ENCODE measurements at regions not wholly inside any gene's neighbourhood (a gene's known extent, or its start where the extent isn't known, plus 50 kb on each side); places are given as distances from the start of the nearest gene placed in this dataset.
"Not testable (repeated sequence)": the region's sequence is repeated elsewhere in the genome, so short reads cannot be mapped to it uniquely, and the experiment has no call there.

DNA sequence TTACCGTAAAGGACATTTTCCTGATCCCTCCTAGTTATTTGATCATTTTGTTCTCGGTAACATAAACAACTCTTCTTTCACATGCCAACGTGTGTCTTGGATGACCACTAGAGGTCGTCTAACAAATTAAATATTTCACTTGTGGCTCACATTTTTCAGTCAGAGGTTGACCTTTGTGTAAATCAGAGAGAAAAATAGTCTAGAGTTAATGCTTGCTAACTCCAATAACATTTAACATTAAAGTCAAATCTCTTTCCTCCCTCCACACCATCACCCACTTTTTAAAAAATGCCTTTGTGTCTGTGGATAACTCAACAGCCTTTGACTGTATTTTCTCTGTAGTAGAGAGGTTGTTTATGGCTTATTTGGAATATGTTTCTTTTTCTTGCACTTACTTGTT is 220.5 kb upstream of the B3GALT2 start:
- peak; percentile 64 for DNase-seq

DNA sequence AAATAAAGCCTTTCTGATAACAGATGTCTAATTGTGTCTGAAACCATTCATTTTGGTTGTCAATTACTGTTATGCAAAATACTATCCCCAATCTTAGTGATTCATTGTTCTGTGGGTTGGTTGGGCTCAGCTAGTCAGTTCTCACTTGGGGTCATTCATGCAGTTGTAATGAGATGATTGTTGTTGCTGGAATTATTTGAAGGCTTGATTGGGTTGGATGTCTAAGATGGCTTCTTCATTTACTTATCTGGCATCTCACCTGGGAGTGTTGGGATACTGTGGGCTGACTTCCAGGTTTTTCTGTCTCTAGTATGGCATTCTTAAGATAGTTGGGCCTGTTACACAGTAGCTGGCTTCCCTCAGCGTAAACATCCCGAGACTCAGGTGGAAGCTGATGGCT is 217.8 kb upstream of the B3GALT2 start:
- DNase-seq = no peak

DNA sequence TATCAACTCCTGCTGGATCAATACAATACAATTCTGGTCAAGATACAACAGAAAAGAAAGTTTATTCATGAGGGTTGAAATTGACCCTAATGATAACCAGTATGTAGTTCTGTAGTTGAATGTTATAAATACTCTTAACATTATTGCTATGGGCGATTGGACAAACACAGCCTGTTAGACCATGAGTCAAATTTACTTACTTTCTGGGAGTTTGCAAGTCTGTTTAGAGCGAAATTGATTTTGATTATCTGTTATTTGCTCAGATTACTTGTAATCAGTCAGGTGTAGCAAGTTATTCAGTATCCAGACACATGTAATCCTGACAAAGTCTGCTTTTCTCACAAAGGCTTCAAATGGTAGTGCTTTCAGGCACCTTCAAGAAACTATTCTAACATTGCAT is 216.6 kb upstream of the B3GALT2 start:
- DNase-seq = no peak

DNA sequence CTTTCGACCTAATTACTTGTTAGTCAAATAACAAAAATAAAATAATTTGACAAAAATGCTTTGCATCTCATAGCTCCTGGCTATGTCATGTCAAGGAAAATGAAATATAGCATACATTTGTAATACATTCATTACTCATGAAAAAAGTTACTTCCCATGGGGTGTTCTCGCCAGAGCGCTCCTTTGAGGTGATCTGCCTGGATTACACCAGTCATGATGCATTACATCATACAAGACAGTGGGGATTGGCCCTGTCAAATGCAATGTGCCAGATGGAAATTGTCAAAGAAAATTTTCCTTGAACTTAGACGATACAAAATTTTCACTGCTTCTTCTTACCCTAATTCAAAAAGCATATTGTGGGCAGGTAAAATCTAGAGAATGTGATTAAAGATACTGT is 215.6 kb upstream of the B3GALT2 start:
- no peak for DNase-seq

GRCh38 chr1:193394336-193394735 is 207.9 kb upstream of the B3GALT2 start:
- no peak for DNase-seq

DNA sequence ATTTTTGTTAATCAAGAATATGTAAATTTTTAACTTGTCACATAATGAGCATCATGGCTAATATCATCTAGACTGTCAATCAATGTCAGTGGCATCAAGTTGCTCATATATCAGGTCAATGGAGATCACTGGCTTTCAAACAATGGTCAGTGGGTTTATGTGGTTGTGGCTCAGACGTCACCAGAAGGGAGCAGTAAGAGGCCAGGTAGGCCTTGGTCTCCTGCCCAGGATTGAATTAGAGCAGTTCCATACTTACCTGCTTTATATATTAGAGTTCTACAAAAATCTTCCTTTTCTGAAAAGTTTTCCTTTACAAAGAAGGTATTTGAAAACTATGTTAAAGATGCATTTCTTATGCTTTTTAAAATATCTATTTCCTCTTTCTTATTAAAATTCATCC is 206.3 kb upstream of the B3GALT2 start:
- no peak for DNase-seq

GRCh38 chr1:193388683-193389082 is 202.3 kb upstream of the B3GALT2 start:
- DNase-seq = no peak

- DNase-seq = no peak
Observed at GRCh38 chr1:193388165-193388564, 201.8 kb upstream of the B3GALT2 start.

DNA sequence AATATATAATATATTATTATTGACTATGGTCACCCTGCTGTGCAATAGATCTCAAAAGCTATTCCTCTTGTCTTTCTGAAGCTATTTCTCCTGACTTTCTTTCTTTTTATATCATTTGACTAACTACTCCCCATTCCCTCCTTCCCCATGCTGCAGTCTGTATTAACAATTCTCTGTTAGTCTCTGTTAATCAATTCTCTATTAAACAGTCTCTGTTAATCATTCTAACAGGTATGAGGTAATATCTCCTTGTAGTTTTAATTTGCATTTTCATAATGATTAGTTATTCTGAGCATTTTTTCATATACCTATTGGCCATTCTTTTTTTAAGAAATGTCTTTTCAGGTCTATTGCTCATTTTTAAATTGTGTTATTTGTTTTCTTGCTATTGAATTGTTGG is 201.0 kb upstream of the B3GALT2 start:
- DNase-seq = no peak

- not testable (repeated sequence) for DNase-seq
Observed at GRCh38 chr1:193378451-193378850, 192.0 kb upstream of the B3GALT2 start.

GRCh38 chr1:193377472-193377871 is 191.1 kb upstream of the B3GALT2 start:
- DNase-seq = no peak

DNA sequence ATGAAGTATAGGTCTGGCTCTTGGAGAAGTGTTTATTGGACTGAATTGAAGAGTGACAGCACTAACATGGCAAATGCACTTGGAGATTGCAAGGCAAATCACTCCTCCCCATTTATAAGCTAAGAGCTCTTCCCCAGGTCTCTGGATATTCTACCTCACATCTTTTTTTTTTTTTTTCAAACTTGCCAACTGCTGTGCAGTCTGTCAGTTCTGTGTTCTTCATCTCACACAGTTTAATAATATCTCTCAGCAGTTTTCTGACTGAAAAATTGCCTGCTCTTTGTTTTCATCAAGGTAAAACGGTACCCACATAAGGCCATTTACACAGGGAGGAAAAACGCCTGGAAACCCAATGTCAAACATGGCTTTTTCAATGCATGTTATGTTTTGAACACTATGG is 186.1 kb upstream of the B3GALT2 start:
- no peak for DNase-seq

DNA sequence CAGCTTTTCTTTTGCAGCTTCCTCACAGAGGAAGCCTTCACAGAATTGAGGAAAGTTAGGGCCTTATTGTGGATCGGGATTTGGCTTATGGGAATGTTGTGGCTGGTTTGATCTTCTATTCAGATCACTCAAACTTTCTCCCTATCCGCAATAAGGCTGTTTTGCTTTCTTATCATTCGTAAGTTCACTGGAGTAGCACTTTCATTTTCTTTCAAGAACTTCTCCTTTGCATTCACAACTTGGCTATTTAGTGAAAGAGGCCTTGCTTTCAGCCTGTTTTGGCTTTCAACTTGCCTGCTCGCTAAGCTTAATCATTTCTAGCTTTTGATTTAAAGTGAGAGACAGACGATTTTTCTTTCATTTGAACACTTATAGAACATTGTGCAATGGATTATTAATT is 181.9 kb upstream of the B3GALT2 start:
- DNase-seq = no peak

DNA sequence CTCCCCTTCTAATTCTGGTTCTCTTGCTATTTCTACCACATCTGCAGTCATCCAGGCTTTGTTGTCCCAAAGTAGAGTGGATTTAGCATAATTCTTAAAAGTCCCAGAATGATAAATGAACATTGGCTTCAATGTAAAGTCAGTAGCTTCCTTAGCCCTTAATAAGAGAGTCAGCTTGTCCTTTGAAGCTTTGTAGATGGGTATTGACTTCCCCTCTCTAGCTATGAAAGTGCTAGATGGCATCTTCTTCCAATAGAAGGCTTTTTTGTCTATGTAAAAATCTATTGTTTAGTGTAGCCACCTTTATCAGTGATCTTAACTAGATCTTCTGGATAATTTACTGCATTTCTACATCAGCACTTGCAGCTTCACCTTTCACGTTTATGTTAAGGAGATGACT is 181.4 kb upstream of the B3GALT2 start:
- DNase-seq = no peak

DNA sequence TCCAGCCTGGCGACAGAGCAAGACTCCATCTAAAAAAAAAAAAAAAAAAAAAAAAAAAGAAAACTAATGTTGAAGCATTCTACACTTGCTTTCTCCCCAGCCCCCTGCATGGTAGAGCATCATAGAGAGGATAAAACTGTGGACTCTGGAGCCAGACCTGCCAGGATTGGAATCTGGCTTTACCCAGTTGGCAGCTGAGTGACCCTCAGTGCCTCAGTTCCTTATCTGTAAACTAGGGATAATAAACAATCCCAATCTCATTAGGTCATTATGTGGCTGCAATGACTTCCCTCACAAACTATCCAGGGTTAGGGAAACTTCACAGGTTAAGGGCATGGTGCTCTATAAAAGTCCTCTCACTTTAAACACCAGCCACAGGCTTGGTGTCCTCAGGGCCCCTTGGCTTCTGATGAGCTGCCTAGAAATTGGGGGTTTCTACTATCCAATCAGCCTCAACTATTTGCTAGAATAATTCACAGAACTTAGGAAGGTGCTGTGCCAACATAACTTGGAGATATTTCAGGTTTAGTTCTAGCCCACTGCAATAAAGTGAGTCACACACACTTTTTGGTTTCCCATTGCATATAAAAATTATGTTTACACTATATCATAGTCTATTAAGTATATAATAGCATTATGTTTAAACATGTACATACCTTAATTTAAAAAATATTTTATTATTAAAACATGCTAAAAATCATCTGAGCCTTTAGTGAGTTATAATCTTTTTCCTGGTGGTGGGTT is 180.5 kb upstream of the B3GALT2 start:
- no peak for DNase-seq

GRCh38 chr1:193365966-193366365 is 179.6 kb upstream of the B3GALT2 start:
- no peak for DNase-seq

DNA sequence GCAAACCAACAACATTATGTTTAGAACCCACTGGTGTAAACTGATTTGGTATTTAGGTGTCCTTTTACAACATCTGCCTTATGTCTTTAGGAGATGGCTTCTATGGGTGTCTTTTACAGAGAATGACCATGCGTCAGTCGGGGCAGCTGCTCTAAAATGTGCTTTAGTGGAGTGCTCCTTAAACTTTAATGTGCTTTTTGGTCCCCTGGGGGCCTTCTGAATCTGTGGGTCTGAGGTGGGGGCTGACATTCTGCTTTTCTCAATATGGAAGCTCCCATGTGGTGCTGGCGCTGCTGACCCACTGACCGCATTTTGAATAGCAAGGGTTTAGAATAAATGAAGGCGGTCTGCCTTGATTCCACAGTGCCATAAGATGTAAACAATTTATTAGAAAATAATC is 173.2 kb upstream of the B3GALT2 start:
- no peak for DNase-seq

DNA sequence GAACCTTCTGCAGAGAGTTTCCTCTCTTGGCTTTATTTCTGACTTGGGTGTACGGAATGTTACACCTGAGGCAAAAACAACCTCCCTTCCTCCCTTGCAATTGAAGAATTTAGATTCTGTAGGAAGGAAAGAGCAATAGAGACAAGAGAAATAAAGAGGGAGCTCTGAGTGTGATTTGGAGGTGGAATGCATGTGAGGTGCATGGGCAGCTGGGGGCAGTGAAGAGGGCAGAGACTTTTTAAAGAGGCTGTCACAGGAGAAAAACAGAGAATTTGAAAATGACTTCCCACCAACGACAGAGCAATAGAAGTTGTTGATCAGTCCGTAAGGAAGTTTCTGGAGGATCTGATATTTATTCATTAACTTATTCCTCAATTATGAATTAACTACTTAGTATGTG is 172.0 kb upstream of the B3GALT2 start:
- no peak for DNase-seq

DNA sequence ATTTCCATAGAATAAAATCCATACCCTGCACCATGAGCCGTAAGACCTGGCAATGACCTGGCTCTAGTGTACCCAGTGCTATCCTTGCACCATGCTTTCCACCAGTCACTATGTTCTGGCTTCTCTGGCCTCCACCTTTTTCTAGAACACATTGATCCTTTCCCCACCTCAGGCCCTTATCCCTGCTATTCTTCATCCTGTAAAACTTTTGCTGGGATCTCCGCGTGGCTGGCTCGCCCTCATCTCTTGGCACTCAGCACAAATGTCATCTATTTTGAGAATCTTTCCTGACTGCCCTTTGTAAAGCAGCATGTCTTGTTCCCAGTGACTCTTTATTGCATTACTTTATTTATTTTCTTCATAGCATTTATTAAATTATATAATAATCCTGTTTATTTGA is 169.8 kb upstream of the B3GALT2 start:
- DNase-seq = no peak

GRCh38 chr1:193355626-193356025 is 169.2 kb upstream of the B3GALT2 start:
- DNase-seq = no peak

DNA sequence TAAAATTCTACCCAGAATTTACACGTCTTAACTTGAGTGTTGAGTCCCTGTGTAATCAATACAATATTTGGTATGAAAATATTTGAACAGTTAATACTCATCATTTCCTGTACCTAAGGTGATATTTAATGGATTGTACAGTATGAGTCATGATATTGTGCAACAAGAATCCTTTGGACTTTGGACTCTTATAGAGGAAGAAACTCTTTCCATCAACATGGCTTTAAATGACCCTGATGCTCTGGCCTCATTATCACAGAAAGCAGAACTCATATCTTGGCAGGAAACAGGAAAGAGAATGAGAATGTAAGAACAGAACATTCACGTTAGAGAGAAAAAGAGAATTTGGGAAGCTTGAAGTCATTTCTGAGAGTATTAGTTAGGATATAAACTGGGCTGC is 168.8 kb upstream of the B3GALT2 start:
- DNase-seq = no peak

DNA sequence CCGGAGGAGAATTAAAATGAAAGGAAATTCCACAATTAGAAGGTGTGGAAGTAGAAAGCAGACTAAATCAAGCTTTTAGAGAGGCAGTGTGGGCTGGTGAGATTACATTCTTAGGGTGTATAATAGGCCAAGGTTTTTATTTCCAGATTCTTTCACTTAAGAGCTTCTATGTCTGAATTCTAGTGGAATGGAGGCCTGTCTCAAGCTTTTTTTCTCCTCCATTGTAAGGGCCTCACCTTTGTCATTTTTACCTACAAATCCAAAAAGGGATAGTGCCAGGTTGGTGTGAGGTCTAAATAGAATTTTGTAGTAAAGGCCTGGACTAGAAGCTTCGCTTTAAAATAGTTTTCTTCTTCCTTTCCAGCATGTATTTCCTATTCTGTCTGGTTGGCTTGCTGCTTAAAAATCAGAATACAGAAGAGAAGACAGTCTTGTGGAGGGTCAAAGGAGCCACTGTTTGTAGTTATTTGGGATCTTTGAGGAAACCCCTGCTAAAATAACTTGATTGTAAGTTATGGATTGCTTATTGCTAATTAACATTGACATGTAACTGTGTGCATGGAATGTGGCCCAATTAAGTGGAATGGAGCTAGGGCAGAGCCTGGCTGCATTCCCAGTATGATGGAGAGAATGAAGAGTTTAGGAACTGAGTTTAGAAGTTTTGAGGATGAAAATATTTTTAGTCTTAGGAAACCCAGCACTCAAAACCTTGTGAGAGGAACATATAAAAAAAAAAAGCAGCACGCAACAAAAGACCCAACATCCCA is 162.5 kb upstream of the B3GALT2 start:
- no peak for DNase-seq

- DNase-seq = no peak
Observed at GRCh38 chr1:193348091-193348768, 161.8 kb upstream of the B3GALT2 start.

DNA sequence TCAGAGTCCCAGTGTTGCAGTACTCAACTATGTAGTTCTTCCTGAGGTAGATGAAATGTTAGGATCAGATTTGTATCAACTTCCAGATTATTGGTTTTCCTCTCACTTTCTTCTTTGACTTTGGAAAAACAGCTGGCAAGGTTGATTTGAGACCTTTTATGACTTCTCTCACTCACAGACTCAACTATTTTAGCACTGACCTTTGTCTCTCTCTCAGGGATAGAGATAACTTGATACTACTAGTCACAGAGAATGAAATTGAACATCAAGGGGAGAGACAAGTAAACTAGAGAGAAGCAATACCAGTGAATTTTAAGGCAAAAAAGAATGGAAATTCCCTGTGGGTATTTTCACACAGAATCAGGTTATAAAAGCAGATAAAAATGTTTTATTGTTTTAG is 159.7 kb upstream of the B3GALT2 start:
- no peak for DNase-seq

Measured in RPMI8226 (cell line).